GM12892 (cell line): ENCODE measurements at regions not wholly inside any gene's neighbourhood (a gene's known extent, or its start where the extent isn't known, plus 50 kb on each side); places are given as distances from the start of the nearest gene placed in this dataset.

Experiments
- DNase-seq: peaks from one replicate; pipeline ENCODE4 v3.0.0; 2011; ENCODE audit not compliant: insufficient read length
- FAIRE-seq: peaks from 2 replicates; lab custom pipeline; 2011; peaks lifted over from hg19 to GRCh38; lab: Jason Lieb, UNC
- POLR2A ChIP-seq: IDR thresholded peaks from 2 replicates; pipeline ENCODE4 v1.6.1; 2011; ENCODE audit warnings: low read depth, low read length, control low read depth
- POLR2AphosphoS5 ChIP-seq: IDR thresholded peaks from 2 replicates; pipeline ENCODE4 v1.6.1; 2011; ENCODE audit warnings: low read depth, low read length, control low read depth
- TAF1 ChIP-seq: IDR thresholded peaks from 2 replicates; pipeline ENCODE4 v1.6.1; 2011; ENCODE audit warnings: low read depth, mild to moderate bottlenecking, control low read depth, low read length, borderline replicate concordance

- TF ChIP-seq TAF1 = no peak
- no peak for TF ChIP-seq POLR2A
- TF ChIP-seq POLR2AphosphoS5 = no peak
- no peak for FAIRE-seq
- no peak for DNase-seq
Measured at GRCh38 chr6:130274007-130274406, 51.3 kb upstream of the SAMD3 start.
